ENCODE measurements at regions not wholly inside any gene's neighbourhood (a gene's known extent, or its start where the extent isn't known, plus 50 kb on each side); places are given as distances from the start of the nearest gene placed in this dataset.

- no peak for TF ChIP-seq REST (IDR thresholded peaks at IDR 0.05; ENCODE audit: unreplicated experiment)
- no peak for TF ChIP-seq ZNF114 (CRISPR knock-in tag; IDR thresholded peaks at IDR 0.05)
- no peak for TF ChIP-seq JUNB (IDR thresholded peaks at IDR 0.05; ENCODE audit: unreplicated experiment)
- no peak for TF ChIP-seq STAT1 (IDR thresholded peaks at IDR 0.05; ENCODE audit: unreplicated experiment)
- TF ChIP-seq, protein P1, sequence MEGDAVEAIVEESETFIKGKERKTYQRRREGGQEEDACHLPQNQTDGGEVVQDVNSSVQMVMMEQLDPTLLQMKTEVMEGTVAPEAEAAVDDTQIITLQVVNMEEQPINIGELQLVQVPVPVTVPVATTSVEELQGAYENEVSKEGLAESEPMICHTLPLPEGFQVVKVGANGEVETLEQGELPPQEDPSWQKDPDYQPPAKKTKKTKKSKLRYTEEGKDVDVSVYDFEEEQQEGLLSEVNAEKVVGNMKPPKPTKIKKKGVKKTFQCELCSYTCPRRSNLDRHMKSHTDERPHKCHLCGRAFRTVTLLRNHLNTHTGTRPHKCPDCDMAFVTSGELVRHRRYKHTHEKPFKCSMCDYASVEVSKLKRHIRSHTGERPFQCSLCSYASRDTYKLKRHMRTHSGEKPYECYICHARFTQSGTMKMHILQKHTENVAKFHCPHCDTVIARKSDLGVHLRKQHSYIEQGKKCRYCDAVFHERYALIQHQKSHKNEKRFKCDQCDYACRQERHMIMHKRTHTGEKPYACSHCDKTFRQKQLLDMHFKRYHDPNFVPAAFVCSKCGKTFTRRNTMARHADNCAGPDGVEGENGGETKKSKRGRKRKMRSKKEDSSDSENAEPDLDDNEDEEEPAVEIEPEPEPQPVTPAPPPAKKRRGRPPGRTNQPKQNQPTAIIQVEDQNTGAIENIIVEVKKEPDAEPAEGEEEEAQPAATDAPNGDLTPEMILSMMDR (conservative IDR thresholded peaks at IDR 0.05; ENCODE audit: low read depth in 2 of 2): no peak
- no peak for TF ChIP-seq NANOG (IDR thresholded peaks at IDR 0.05; ENCODE audit: borderline replicate concordance)
- no peak for TF ChIP-seq EZH2 (IDR thresholded peaks at IDR 0.05; ENCODE audit: low read depth, unreplicated experiment)
- no peak for TF ChIP-seq CREB1 (CRISPR knock-in tag; IDR thresholded peaks at IDR 0.05; ENCODE audit: low read depth)
- no peak for TF ChIP-seq ZNF331 (CRISPR knock-in tag; IDR thresholded peaks at IDR 0.05; ENCODE audit: low read depth)
Measured at GRCh38 chr1:157272729-157273524, 134.7 kb upstream of the ETV3 start (continued).

DNA sequence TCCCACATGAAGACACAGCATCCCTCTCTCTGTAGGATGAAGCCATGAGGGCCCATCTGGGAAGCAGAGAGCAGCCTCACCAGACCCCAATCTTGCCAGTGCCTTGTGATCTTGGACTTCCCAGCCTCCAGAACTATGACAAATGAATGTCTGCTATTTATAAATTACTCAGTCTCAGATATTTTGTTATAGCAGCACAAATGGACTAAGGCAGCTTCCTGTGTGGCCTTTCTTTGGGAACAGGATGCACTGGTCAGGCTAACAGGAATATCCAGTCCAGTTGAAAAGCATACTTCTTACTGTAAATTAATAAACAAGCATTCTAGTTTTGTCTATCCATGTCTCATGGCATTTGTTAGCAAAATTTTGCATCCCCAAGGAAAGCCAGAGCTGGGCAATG is 134.1 kb upstream of the ETV3 start:
- ATAC-seq (no peak), DNase-seq (ENCODE audit: low spot score) (no peak)
- Histone ChIP-seq H3K4me2 (peak overlapping the region; percentile 59; the same call in 1 of the 2 replicates), H3K4me1 (ENCODE audit: insufficient read depth) (peaks cover 29% of the 10 kb centered on the region), H3K36me3 (ENCODE audit: insufficient read depth) (no peaks in the 10 kb centered on the region), H3K9me2 (ENCODE audit: insufficient read depth) (no peaks in the 10 kb centered on the region), H3F3A (replicated peaks; ENCODE audit: low read depth) (no peaks in the 10 kb centered on the region), H2AFZ (no peak overlapping the region), H4K20me1 (replicated peaks; ENCODE audit: insufficient read depth) (no peaks in the 10 kb centered on the region), H3K79me2 (replicated peaks; ENCODE audit: insufficient read depth) (no peaks in the 10 kb centered on the region), H3K4me3 (no peak overlapping the region), H3K27me3 (ENCODE audit: insufficient read depth) (peaks cover 45% of the 10 kb centered on the region), H3K27ac (ENCODE audit: low read depth) (no peak overlapping the region)
- Mint-ChIP-seq H3K36me3 (ENCODE audit: low read depth) (no peaks in the 10 kb centered on the region), H3K27ac (no peak overlapping the region), H3K9me3 (no peaks in the 10 kb centered on the region), H3K4me1 (no peaks in the 10 kb centered on the region), H3K27me3 (ENCODE audit: insufficient read depth, low read depth, poor library complexity) (peaks cover 22% of the 10 kb centered on the region), H3K4me3 (no peak overlapping the region)
- TF ChIP-seq, protein P2, sequence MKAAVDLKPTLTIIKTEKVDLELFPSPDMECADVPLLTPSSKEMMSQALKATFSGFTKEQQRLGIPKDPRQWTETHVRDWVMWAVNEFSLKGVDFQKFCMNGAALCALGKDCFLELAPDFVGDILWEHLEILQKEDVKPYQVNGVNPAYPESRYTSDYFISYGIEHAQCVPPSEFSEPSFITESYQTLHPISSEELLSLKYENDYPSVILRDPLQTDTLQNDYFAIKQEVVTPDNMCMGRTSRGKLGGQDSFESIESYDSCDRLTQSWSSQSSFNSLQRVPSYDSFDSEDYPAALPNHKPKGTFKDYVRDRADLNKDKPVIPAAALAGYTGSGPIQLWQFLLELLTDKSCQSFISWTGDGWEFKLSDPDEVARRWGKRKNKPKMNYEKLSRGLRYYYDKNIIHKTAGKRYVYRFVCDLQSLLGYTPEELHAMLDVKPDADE (IDR thresholded peaks at IDR 0.05): no peak
- TF ChIP-seq POLR2AphosphoS5 (IDR thresholded peaks at IDR 0.05; ENCODE audit: low read depth): no peak
- no peak for TF ChIP-seq REST (IDR thresholded peaks at IDR 0.05; ENCODE audit: unreplicated experiment)
- TF ChIP-seq, protein P1 (conservative IDR thresholded peaks at IDR 0.05; ENCODE audit: low read depth in 2 of 2): no peak
